ENCODE measurements at regions not wholly inside any gene's neighbourhood (a gene's known extent, or its start where the extent isn't known, plus 50 kb on each side); places are given as distances from the start of the nearest gene placed in this dataset.

GRCh38 chr1:194535369-194535768, 1349.0 kb upstream of the B3GALT2 start:
- H3K36me3 Mint-ChIP-seq: peaks cover 15% of the 10 kb centered on the region
- no peak for ATAC-seq
- Histone ChIP-seq H3K27me3 (ENCODE audit: control insufficient read depth, insufficient read depth, low read length) (no peaks in the 10 kb centered on the region), H3K4me3 (ENCODE audit: low read length) (no peak overlapping the region), H3K36me3 (ENCODE audit: control insufficient read depth, insufficient read depth, low read length) (no peaks in the 10 kb centered on the region), H3K9me3 (ENCODE audit: control insufficient read depth, insufficient read depth, low read length) (peaks cover 6% of the 10 kb centered on the region), H3K4me1 (ENCODE audit: control insufficient read depth, insufficient read depth, low read length) (no peaks in the 10 kb centered on the region), H3K27ac (ENCODE audit: low read length) (no peak overlapping the region)
- 15% methylated on average over 6 of the region's 6 CpGs for WGBS (ENCODE audit: insufficient coverage)
- no peak overlapping the region for H3K27ac Mint-ChIP-seq
- no peak for DNase-seq
- H3K4me1 Mint-ChIP-seq: no peaks in the 10 kb centered on the region
- no peak for TF ChIP-seq CTCF (IDR thresholded peaks at IDR 0.05)
- no peak overlapping the region for H3K4me3 Mint-ChIP-seq
- H3K27me3 Mint-ChIP-seq (ENCODE audit: low read depth in 2 of 2): no peaks in the 10 kb centered on the region
- intact Hi-C loops (cut with micrococcal nuclease): no loop called here
- H3K9me3 Mint-ChIP-seq: peaks cover 15 to 20% of the 10 kb centered on the region in 2 donors

- H3K36me3 Mint-ChIP-seq: peaks cover 15% of the 10 kb centered on the region
- WGBS (ENCODE audit: insufficient coverage): 78% methylated on average over 5 of the region's 6 CpGs
- Histone ChIP-seq H3K4me1 (ENCODE audit: control insufficient read depth, insufficient read depth, low read length) (no peaks in the 10 kb centered on the region), H3K4me3 (ENCODE audit: low read length) (no peak overlapping the region), H3K36me3 (ENCODE audit: control insufficient read depth, insufficient read depth, low read length) (no peaks in the 10 kb centered on the region), H3K27me3 (ENCODE audit: control insufficient read depth, insufficient read depth, low read length) (no peaks in the 10 kb centered on the region), H3K9me3 (ENCODE audit: control insufficient read depth, insufficient read depth, low read length) (peaks cover 6% of the 10 kb centered on the region), H3K27ac (ENCODE audit: low read length) (no peak overlapping the region)
- ATAC-seq: no peak
- no peaks in the 10 kb centered on the region for H3K4me1 Mint-ChIP-seq
- no peak for DNase-seq
- no peak for TF ChIP-seq CTCF (IDR thresholded peaks at IDR 0.05)
- no peak overlapping the region for H3K4me3 Mint-ChIP-seq
- intact Hi-C loops (cut with micrococcal nuclease): no loop called here
- no peak overlapping the region for H3K27ac Mint-ChIP-seq
- H3K9me3 Mint-ChIP-seq: peaks cover 15 to 20% of the 10 kb centered on the region in 2 donors
- H3K27me3 Mint-ChIP-seq (ENCODE audit: low read depth in 2 of 2): no peaks in the 10 kb centered on the region
Observed at GRCh38 chr1:194534784-194535183, 1348.4 kb upstream of the B3GALT2 start.

GRCh38 chr1:194533641-194534040, 1347.2 kb upstream of the B3GALT2 start:
- H3K4me3 Mint-ChIP-seq: no peak overlapping the region
- H3K27ac Mint-ChIP-seq: no peak overlapping the region
- TF ChIP-seq CTCF (IDR thresholded peaks at IDR 0.05): no peak
- no peaks in the 10 kb centered on the region for H3K4me1 Mint-ChIP-seq
- H3K9me3 Mint-ChIP-seq: peaks cover 17 to 23% of the 10 kb centered on the region in 2 donors
- H3K36me3 Mint-ChIP-seq: peaks cover 15% of the 10 kb centered on the region
- H3K27ac ChIP-seq (ENCODE audit: low read length): no peak overlapping the region
- no peak for ATAC-seq
- H3K36me3 ChIP-seq (ENCODE audit: control insufficient read depth, insufficient read depth, low read length): no peaks in the 10 kb centered on the region
- no peaks in the 10 kb centered on the region for H3K4me1 ChIP-seq (ENCODE audit: control insufficient read depth, insufficient read depth, low read length)
- no peaks in the 10 kb centered on the region for H3K27me3 ChIP-seq (ENCODE audit: control insufficient read depth, insufficient read depth, low read length)
- no peaks in the 10 kb centered on the region for H3K27me3 Mint-ChIP-seq (ENCODE audit: low read depth in 2 of 2)
- DNase-seq: no peak
- no peak overlapping the region for H3K4me3 ChIP-seq (ENCODE audit: low read length)
- H3K9me3 ChIP-seq (ENCODE audit: control insufficient read depth, insufficient read depth, low read length): peaks cover 6% of the 10 kb centered on the region
- WGBS (ENCODE audit: insufficient coverage): 40% methylated on average over 1 of the region's 2 CpGs
- intact Hi-C loops (cut with micrococcal nuclease): no loop called here

GRCh38 chr1:194517567-194517966, 1331.2 kb upstream of the B3GALT2 start:
- no peaks in the 10 kb centered on the region for H3K36me3 Mint-ChIP-seq
- Histone ChIP-seq H3K27ac (ENCODE audit: low read length) (no peak overlapping the region), H3K36me3 (ENCODE audit: control insufficient read depth, insufficient read depth, low read length) (no peaks in the 10 kb centered on the region), H3K27me3 (ENCODE audit: control insufficient read depth, insufficient read depth, low read length) (no peaks in the 10 kb centered on the region), H3K9me3 (ENCODE audit: control insufficient read depth, insufficient read depth, low read length) (no peaks in the 10 kb centered on the region), H3K4me1 (ENCODE audit: control insufficient read depth, insufficient read depth, low read length) (no peaks in the 10 kb centered on the region), H3K4me3 (ENCODE audit: low read length) (no peak overlapping the region)
- WGBS (ENCODE audit: insufficient coverage): 87% methylated on average over 3 of the region's 3 CpGs
- H3K9me3 Mint-ChIP-seq: peaks cover 9 to 11% of the 10 kb centered on the region in 2 donors
- no peak for TF ChIP-seq CTCF (IDR thresholded peaks at IDR 0.05)
- H3K27ac Mint-ChIP-seq: no peak overlapping the region
- no peaks in the 10 kb centered on the region for H3K27me3 Mint-ChIP-seq (ENCODE audit: low read depth in 2 of 2)
- no peaks in the 10 kb centered on the region for H3K4me1 Mint-ChIP-seq
- DNase-seq (no peak), ATAC-seq (no peak)
- no peak overlapping the region for H3K4me3 Mint-ChIP-seq
- intact Hi-C loops (cut with micrococcal nuclease): no loop called here

Measured in natural killer cell (primary cell).